Cardiac muscle cell (in vitro differentiated cells and primary cell): ENCODE measurements at regions not wholly inside any gene's neighbourhood (a gene's known extent, or its start where the extent isn't known, plus 50 kb on each side); places are given as distances from the start of the nearest gene placed in this dataset.

Source experiments
- DNase-seq, 2 donors: peaks; one replicate each; pipeline versions ENCODE4 v3.0.0 to v3.0.0-alpha.2; 2010 to 2017; ENCODE audit warnings: low read depth in 1 of 2, low spot score in 1 of 2
- H3K27ac ChIP-seq: fragments of 200-600 bp; sonication (generic); 2 replicates; pipeline ENCODE4 v1.5.1; 2016
- H3K27me3 ChIP-seq: fragments of 200-600 bp; sonication (generic); 2 replicates; pipeline ENCODE4 v1.6.0; 2016; ENCODE audit warnings: control low read depth
- H3K36me3 ChIP-seq: fragments of 200-600 bp; sonication (generic); 2 replicates; pipeline ENCODE4 v1.5.1; 2016; ENCODE audit warnings: control low read depth
- H3K4me1 ChIP-seq: fragments of 200-600 bp; sonication (generic); 2 replicates; pipeline ENCODE4 v1.8.1; 2017; ENCODE audit warnings: low read depth, mild to moderate bottlenecking, mixed run types
- H3K4me3 ChIP-seq: fragments of 200-600 bp; sonication (generic); 2 replicates; pipeline ENCODE4 v1.5.1; 2016; ENCODE audit warnings: mild to moderate bottlenecking
- H3K9me3 ChIP-seq: fragments of 200-600 bp; sonication (generic); 2 replicates; pipeline ENCODE4 v1.5.1; 2017; ENCODE audit warnings: low read depth, mild to moderate bottlenecking, control low read depth
- TF ChIP-seq, protein P1 (sequence below): IDR thresholded peaks from 2 replicates; pipeline ENCODE4 v1.5.1; 2012; ENCODE audit warnings: low read depth, mild to moderate bottlenecking, low read length

DNA sequence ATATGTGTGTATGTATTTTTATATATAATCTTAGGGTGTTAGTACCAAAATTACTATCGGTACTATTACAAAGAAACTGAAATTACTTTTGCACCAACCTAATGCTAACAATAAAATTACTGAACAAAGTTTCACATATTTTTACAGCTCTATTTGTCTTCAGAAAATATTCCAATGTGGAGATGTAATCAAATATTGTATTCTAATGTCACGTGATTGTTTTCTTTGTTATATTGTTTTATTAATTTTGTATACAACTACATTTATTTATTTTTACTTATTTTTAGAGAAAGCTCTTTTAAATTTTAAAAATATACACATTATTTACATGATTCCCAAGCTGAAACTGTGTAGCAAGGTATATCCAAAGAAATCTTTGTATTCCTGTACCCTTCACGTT, 227.1 kb upstream of the KLF12 start:
- TF ChIP-seq, protein P1, sequence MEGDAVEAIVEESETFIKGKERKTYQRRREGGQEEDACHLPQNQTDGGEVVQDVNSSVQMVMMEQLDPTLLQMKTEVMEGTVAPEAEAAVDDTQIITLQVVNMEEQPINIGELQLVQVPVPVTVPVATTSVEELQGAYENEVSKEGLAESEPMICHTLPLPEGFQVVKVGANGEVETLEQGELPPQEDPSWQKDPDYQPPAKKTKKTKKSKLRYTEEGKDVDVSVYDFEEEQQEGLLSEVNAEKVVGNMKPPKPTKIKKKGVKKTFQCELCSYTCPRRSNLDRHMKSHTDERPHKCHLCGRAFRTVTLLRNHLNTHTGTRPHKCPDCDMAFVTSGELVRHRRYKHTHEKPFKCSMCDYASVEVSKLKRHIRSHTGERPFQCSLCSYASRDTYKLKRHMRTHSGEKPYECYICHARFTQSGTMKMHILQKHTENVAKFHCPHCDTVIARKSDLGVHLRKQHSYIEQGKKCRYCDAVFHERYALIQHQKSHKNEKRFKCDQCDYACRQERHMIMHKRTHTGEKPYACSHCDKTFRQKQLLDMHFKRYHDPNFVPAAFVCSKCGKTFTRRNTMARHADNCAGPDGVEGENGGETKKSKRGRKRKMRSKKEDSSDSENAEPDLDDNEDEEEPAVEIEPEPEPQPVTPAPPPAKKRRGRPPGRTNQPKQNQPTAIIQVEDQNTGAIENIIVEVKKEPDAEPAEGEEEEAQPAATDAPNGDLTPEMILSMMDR: no peak
- no peaks in the 10 kb centered on the region for H3K36me3 ChIP-seq
- H3K4me3 ChIP-seq: no peak overlapping the region
- no peaks in the 10 kb centered on the region for H3K27me3 ChIP-seq
- no peaks in the 10 kb centered on the region for H3K9me3 ChIP-seq
- DNase-seq: no peak
- H3K27ac ChIP-seq: no peak overlapping the region
- H3K4me1 ChIP-seq: no peaks in the 10 kb centered on the region

DNA sequence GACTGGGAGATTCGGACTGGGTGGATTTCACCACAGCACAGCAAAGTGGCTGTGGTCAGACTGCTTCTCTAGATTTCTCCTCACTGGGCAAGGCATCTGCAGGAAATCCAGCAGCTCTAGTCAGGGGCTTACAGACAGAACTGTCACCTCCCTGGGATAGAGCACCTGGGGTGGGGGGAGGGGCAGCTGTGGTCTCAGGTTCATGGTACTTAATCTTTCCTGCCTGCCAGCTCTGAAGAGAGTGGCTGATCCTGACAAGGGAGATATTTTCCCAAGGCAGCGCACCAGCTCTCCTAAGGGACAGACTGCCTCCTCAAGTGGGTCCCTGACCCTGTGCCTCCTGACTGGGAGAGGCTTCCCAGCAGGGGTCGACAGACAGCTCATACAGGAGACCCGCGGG, 212.8 kb upstream of the KLF12 start:
- Histone ChIP-seq H3K27me3 (no peaks in the 10 kb centered on the region), H3K36me3 (no peaks in the 10 kb centered on the region), H3K4me1 (peaks cover 5% of the 10 kb centered on the region), H3K9me3 (no peaks in the 10 kb centered on the region), H3K4me3 (no peak overlapping the region), H3K27ac (peak overlapping the region; percentile 76)
- TF ChIP-seq, protein P1: no peak
- peak in 1 of 2 donors; percentile 79 for DNase-seq

DNA sequence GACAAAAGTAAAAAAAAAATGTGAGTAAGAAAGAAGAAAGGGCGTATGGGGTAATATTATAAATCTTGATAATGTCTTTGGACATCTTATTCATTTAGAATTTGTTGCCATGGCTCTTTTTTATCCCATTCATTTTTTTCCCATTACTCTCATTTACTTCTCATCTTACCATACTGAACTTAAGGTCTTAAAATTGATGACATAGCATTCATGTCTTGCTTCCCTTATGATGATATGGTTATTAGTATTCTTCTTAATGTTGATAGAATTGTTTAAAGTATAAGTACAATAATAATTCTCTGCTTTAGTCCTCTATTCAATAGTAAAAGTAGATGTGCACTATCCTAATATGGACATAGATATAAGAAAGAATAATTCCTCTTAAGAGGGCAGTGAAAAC, 204.1 kb upstream of the KLF12 start:
- Histone ChIP-seq H3K9me3 (no peaks in the 10 kb centered on the region), H3K27ac (no peak overlapping the region), H3K4me1 (no peaks in the 10 kb centered on the region), H3K36me3 (no peaks in the 10 kb centered on the region), H3K4me3 (no peak overlapping the region), H3K27me3 (no peaks in the 10 kb centered on the region)
- TF ChIP-seq, protein P1: no peak
- DNase-seq: no peak

DNA sequence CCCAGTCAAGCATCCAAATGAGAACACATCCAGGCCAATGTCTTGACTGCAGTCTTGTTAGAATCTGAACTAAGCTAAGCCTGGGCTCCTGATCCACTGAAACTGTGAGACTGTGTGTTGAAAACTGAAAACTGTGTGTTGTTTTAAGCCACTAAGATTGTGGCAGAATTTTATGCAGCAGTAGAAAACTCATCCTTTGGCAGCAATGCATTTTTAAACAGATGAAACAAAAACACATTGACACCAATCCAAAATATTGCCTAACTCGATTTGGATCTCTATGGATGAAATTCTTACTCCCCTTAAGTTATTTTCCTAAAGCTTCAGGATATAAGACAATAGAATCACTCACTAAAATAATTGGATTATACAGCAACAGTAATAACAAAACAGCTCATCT, 202.3 kb upstream of the KLF12 start:
- Histone ChIP-seq H3K27ac (no peak overlapping the region), H3K4me3 (no peak overlapping the region), H3K9me3 (no peaks in the 10 kb centered on the region), H3K4me1 (no peaks in the 10 kb centered on the region), H3K36me3 (no peaks in the 10 kb centered on the region), H3K27me3 (no peaks in the 10 kb centered on the region)
- TF ChIP-seq, protein P1: no peak
- DNase-seq: no peak

DNA sequence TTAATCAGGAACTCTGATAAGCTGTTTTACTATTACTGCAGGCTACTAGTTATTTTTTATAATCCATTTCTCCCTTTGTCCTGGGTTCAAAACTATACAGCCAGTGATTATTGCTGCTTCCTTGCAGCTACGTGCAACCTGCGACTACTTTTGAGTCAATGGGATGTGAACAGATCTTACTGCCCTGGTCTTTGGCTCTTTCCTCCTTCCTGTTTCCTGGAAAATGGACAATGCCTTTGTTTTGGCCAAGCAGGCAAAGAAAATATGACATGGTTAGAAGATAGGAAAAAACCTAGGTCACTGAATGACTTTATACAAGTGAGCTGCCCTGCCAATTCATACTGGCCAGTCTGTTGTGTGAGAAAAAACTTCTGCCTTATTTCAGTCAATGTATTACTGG, 201.2 kb upstream of the KLF12 start:
- no peak overlapping the region for H3K27ac ChIP-seq
- no peak for DNase-seq
- no peaks in the 10 kb centered on the region for H3K27me3 ChIP-seq
- H3K36me3 ChIP-seq: no peaks in the 10 kb centered on the region
- no peak overlapping the region for H3K4me3 ChIP-seq
- no peaks in the 10 kb centered on the region for H3K9me3 ChIP-seq
- TF ChIP-seq, protein P1: no peak
- H3K4me1 ChIP-seq: no peaks in the 10 kb centered on the region

DNA sequence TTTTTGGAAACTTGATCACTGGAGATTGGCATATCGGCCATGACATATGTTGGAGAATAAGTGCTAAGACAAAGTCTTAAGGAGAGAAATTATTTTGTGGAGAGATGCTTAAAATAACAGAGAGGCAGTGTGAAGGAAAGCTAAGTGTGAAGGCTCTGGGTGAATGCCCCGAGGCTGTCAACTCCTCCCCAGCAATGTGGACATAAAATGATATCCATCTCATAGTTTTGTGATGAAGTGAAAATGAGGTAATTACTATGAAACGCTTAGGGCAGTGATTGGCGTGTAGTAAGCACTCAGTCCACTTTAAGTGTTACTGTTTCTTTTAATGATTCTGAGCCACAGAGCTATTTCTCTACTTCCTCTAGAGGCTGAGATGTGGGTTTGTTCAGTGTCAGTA, 195.8 kb upstream of the KLF12 start:
- Histone ChIP-seq H3K36me3 (no peaks in the 10 kb centered on the region), H3K4me1 (no peaks in the 10 kb centered on the region), H3K9me3 (no peaks in the 10 kb centered on the region), H3K27me3 (no peaks in the 10 kb centered on the region), H3K4me3 (no peak overlapping the region), H3K27ac (no peak overlapping the region)
- TF ChIP-seq, protein P1: no peak
- peak in 1 of 2 donors; percentile 1 for DNase-seq
